GM12878 (cell line): ENCODE measurements at regions not wholly inside any gene's neighbourhood (a gene's known extent, or its start where the extent isn't known, plus 50 kb on each side); places are given as distances from the start of the nearest gene placed in this dataset.

Experiments
- CTCF ChIP-seq, 3 experiments: IDR thresholded peaks in 2 of 3; conservative IDR thresholded peaks in 1 of 3; 2 replicates each; pipeline ENCODE4 v1.5.1; 2011; ENCODE audit warnings: low read depth in 3 of 3, low read length in 3 of 3, mild to moderate bottlenecking in 3 of 3, control low read depth in 2 of 3, moderate library complexity in 2 of 3, inconsistent platforms in 1 of 3, mixed read lengths in 1 of 3; ENCODE audit not compliant: control insufficient read depth in 2 of 3, insufficient read depth in 1 of 3; ENCODE audit errors: extremely low read depth in 1 of 3
- EGR1 ChIP-seq, 2 experiments: IDR thresholded peaks; 1 replicate in 1 of 2; 2 replicates in 1 of 2; pipeline ENCODE4 v1.6.1; 2011 to 2012; ENCODE audit warnings: low read depth in 2 of 2, low read length in 2 of 2, borderline replicate concordance in 1 of 2, mild to moderate bottlenecking in 1 of 2, moderate library complexity in 1 of 2
- EP300 ChIP-seq, 2 experiments: fragments of 150-350 bp in 1 of 2; IDR thresholded peaks; 2 replicates each; pipeline ENCODE4 v1.6.1; 2011 to 2012; ENCODE audit warnings: low read depth in 2 of 2, low read length in 2 of 2, borderline replicate concordance in 1 of 2, improper control_type of control experiment in 1 of 2, inconsistent platforms in 1 of 2; ENCODE audit not compliant: control insufficient read depth in 1 of 2
- EZH2 ChIP-seq: IDR thresholded peaks from 2 replicates; pipeline ENCODE4 v1.6.1; 2012; ENCODE audit warnings: low read depth, mild to moderate bottlenecking, control low read depth, inconsistent platforms, low read length, borderline replicate concordance; ENCODE audit not compliant: control insufficient read depth
- POLR2A ChIP-seq: IDR thresholded peaks from 2 replicates; pipeline ENCODE4 v1.6.1; 2011; ENCODE audit warnings: low read depth, mild to moderate bottlenecking, low read length
- POLR2AphosphoS2 ChIP-seq: IDR thresholded peaks from 2 replicates; pipeline ENCODE4 v1.6.1; 2011; ENCODE audit warnings: low read depth, mild to moderate bottlenecking, low read length, improper control_type of control experiment, moderate library complexity
- REST ChIP-seq: IDR thresholded peaks from 2 replicates; pipeline ENCODE4 v1.6.1; 2012; ENCODE audit warnings: mild to moderate bottlenecking, low read depth, low read length
- SPI1 ChIP-seq: IDR thresholded peaks from 2 replicates; pipeline ENCODE4 v1.6.1; 2011; ENCODE audit warnings: low read depth, mild to moderate bottlenecking, low read length, moderate library complexity, borderline replicate concordance; ENCODE audit not compliant: insufficient read depth
- SREBF2 ChIP-seq: IDR thresholded peaks from 2 replicates; pipeline ENCODE4 v1.6.1; 2012; ENCODE audit warnings: mild to moderate bottlenecking, low read length
- YY1 ChIP-seq: IDR thresholded peaks from 2 replicates; pipeline ENCODE4 v1.6.1; 2011; ENCODE audit warnings: low read depth, mild to moderate bottlenecking, low read length
- ZBED1 ChIP-seq: IDR thresholded peaks from 2 replicates; pipeline ENCODE4 v1.6.1; 2016; ENCODE audit warnings: borderline replicate concordance

- TF ChIP-seq POLR2AphosphoS2 (no peak), CTCF (IDR thresholded peaks at IDR 0.05 in 2 of 3, conservative IDR thresholded peaks at IDR 0.05 in 1 of 3; ENCODE audit: control insufficient read depth in 2 of 3, extremely low read depth in 1 of 3, insufficient read depth in 1 of 3, low read depth in 3 of 3, low read length in 3 of 3) (no peak), EP300 (IDR thresholded peaks at IDR 0.05; ENCODE audit: borderline replicate concordance in 1 of 2, control insufficient read depth in 1 of 2, low read depth in 2 of 2, low read length in 2 of 2) (no peak), EZH2 (no peak), SREBF2 (no peak), SPI1 (no peak), REST (no peak), ZBED1 (no peak), POLR2A (no peak), YY1 (no peak), EGR1 (IDR thresholded peaks at IDR 0.05; ENCODE audit: borderline replicate concordance in 1 of 2, low read depth in 2 of 2, low read length in 2 of 2) (no peak)
These were observed 99.0 kb upstream of the DUSP21 start for GRCh38 chrX:44744799-44745198.
